Dendritic cell treated with granulocyte-macrophage colony-stimulating factor and Interleukin-4, amounts not matched to agents 40 ng/mL and 50 ng/mL, for 4 days (primary cell): ENCODE measurements at regions not wholly inside any gene's neighbourhood (a gene's known extent, or its start where the extent isn't known, plus 50 kb on each side); places are given as distances from the start of the nearest gene placed in this dataset.
A peak's percentile ranks its signal among the peaks of the same experiment; 100 is the strongest.

ENCODE experiments used
- H3K27ac Mint-ChIP-seq: one replicate; pipeline ENCODE4 v1.8.0; 2022; ENCODE audit warnings: mild to moderate bottlenecking, mixed read lengths
- H3K27me3 Mint-ChIP-seq: one replicate; pipeline ENCODE4 v1.8.0; 2022; ENCODE audit warnings: mild to moderate bottlenecking, mixed read lengths
- H3K36me3 Mint-ChIP-seq: one replicate; pipeline ENCODE4 v1.8.0; 2022; ENCODE audit warnings: low read depth, mixed read lengths
- H3K4me1 Mint-ChIP-seq: one replicate; pipeline ENCODE4 v1.8.0; 2022; ENCODE audit warnings: low read depth, mixed read lengths
- H3K4me3 Mint-ChIP-seq: one replicate; pipeline ENCODE4 v1.8.0; 2022; ENCODE audit warnings: mild to moderate bottlenecking, moderate library complexity, mixed read lengths
- H3K9me3 Mint-ChIP-seq: one replicate; pipeline ENCODE4 v1.8.0; 2022; ENCODE audit warnings: mixed read lengths
- intact Hi-C: fragments of 100-400 bp; cut with micrococcal nuclease; formaldehyde crosslinking; loops from one replicate; pipeline ENCODE4 v1.15.0; 2022

GRCh38 chr2:145124085-145124484 is 604.2 kb upstream of the ZEB2 start:
- intact Hi-C loops: no loop called here
- Mint-ChIP-seq H3K9me3 (peaks cover under 1% of the 10 kb centered on the region), H3K4me3 (no peak overlapping the region), H3K27me3 (peaks cover 4% of the 10 kb centered on the region), H3K36me3 (no peaks in the 10 kb centered on the region), H3K27ac (no peak overlapping the region), H3K4me1 (peaks cover 8% of the 10 kb centered on the region)

GRCh38 chr2:145123606-145124005 is 603.7 kb upstream of the ZEB2 start:
- Mint-ChIP-seq H3K27me3 (peaks cover 4% of the 10 kb centered on the region), H3K36me3 (no peaks in the 10 kb centered on the region), H3K4me1 (peaks cover 11% of the 10 kb centered on the region), H3K4me3 (no peak overlapping the region), H3K27ac (no peak overlapping the region), H3K9me3 (peaks cover 5% of the 10 kb centered on the region)
- intact Hi-C loops: no loop called here

- intact Hi-C loops: no loop called here
- Mint-ChIP-seq H3K27ac (peak overlapping the region; percentile 20), H3K27me3 (no peaks in the 10 kb centered on the region), H3K4me3 (no peak overlapping the region), H3K36me3 (no peaks in the 10 kb centered on the region), H3K4me1 (peaks cover 11% of the 10 kb centered on the region), H3K9me3 (peaks cover 15% of the 10 kb centered on the region)
Measured at GRCh38 chr2:145119225-145119624, 599.3 kb upstream of the ZEB2 start.

DNA sequence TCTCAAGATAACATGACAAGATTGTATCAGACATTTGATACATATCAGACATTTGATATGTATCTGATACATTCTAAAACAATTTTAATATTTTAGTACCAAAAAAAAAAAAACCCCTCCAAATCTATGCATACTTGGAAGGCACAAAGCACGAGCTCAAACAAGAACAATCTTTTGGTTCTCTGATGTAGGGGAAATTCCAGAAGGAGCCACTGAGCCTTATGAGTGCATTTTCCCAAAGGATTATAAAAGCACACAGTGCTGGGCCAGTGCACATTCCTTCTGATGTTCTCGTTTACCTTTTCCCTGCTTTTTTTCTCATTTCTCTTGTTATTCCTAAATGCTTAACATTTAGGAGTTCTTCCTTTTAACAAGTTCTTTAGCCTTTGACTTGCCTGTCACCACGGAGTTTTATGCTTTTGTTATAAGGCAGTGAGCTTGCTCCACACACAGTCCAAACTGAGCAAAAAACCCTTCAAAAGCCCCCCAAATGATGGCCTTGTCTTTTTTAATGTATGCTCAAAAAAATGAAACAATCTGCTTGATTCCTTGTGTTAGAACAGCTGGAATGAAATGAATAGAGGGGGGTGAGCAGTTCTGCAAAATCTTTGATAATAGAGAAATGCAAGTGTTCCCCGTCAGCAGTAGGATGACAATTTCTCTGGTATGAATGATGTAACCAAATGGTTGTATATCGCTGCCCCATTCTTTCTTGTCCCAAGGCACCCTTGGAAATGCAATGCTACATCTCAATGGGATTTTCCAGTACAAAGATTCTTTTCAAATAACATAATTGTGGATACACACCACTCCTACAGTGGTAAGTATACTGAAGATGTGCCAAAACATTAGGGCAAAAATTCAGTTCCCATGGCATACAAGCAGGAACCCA is 597.2 kb upstream of the ZEB2 start:
- H3K27me3 Mint-ChIP-seq: no peaks in the 10 kb centered on the region
- H3K4me3 Mint-ChIP-seq: no peak overlapping the region
- no peak overlapping the region for H3K27ac Mint-ChIP-seq
- H3K9me3 Mint-ChIP-seq: peaks cover 15% of the 10 kb centered on the region
- H3K36me3 Mint-ChIP-seq: no peaks in the 10 kb centered on the region
- H3K4me1 Mint-ChIP-seq: peaks cover 22% of the 10 kb centered on the region
- intact Hi-C loops: no loop called here

- Mint-ChIP-seq H3K4me1 (peaks cover 22% of the 10 kb centered on the region), H3K4me3 (no peak overlapping the region), H3K36me3 (no peaks in the 10 kb centered on the region), H3K9me3 (peaks cover 15% of the 10 kb centered on the region), H3K27ac (no peak overlapping the region), H3K27me3 (no peaks in the 10 kb centered on the region)
- intact Hi-C loops: no loop called here
Measured at GRCh38 chr2:145116056-145116455, 596.1 kb upstream of the ZEB2 start.

DNA sequence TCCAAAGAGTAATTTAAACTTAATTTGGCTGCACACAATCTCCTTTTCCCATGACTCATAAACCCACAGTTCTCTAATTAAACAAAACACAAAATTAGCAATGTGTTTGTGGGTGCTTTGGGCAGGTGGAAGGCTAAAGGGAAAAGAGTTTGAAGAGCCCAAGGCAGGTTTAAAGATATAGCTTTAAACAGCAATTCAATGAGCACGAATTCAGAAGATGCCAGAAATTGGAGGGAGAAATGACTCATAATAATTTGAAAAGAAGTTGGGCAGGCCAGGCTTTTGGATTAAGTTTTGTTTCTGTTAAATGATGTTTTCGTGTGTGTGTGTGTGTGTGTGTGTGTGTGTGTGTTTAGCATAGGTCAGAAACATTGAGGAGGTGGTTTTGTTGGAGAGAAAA is 594.8 kb upstream of the ZEB2 start:
- peaks cover 20% of the 10 kb centered on the region for H3K4me1 Mint-ChIP-seq
- H3K27me3 Mint-ChIP-seq: no peaks in the 10 kb centered on the region
- H3K9me3 Mint-ChIP-seq: peaks cover 15% of the 10 kb centered on the region
- no peak overlapping the region for H3K4me3 Mint-ChIP-seq
- intact Hi-C loops: no loop called here
- H3K27ac Mint-ChIP-seq: no peak overlapping the region
- no peaks in the 10 kb centered on the region for H3K36me3 Mint-ChIP-seq

DNA sequence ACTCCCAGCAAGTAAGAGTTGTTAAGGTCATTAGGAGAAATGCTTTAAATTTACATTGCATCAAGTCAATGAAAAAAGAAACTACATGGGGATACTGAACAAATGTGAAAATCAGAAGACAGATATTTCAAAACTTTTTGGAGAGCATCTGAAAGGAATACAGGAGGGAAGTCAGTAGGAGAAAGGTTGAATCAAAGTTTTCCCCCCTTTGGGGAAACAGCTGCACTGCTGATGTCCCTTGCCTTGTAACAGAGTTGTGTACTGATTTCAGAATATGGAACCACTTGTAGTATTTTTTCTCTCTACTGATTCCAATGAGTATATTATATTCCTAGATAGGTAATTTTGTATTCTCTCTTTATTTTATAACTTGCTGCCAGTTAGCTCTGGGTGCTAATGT is 592.5 kb upstream of the ZEB2 start:
- Mint-ChIP-seq H3K27me3 (no peaks in the 10 kb centered on the region), H3K4me1 (peaks cover 11% of the 10 kb centered on the region), H3K36me3 (no peaks in the 10 kb centered on the region), H3K27ac (no peak overlapping the region), H3K4me3 (no peak overlapping the region), H3K9me3 (no peaks in the 10 kb centered on the region)
- intact Hi-C loops: no loop called here

GRCh38 chr2:145110668-145111356 is 590.9 kb upstream of the ZEB2 start:
- no peaks in the 10 kb centered on the region for H3K27me3 Mint-ChIP-seq
- intact Hi-C loops: no loop called here
- no peaks in the 10 kb centered on the region for H3K36me3 Mint-ChIP-seq
- H3K9me3 Mint-ChIP-seq: no peaks in the 10 kb centered on the region
- H3K27ac Mint-ChIP-seq: no peak overlapping the region
- peaks cover 11% of the 10 kb centered on the region for H3K4me1 Mint-ChIP-seq
- no peak overlapping the region for H3K4me3 Mint-ChIP-seq

DNA sequence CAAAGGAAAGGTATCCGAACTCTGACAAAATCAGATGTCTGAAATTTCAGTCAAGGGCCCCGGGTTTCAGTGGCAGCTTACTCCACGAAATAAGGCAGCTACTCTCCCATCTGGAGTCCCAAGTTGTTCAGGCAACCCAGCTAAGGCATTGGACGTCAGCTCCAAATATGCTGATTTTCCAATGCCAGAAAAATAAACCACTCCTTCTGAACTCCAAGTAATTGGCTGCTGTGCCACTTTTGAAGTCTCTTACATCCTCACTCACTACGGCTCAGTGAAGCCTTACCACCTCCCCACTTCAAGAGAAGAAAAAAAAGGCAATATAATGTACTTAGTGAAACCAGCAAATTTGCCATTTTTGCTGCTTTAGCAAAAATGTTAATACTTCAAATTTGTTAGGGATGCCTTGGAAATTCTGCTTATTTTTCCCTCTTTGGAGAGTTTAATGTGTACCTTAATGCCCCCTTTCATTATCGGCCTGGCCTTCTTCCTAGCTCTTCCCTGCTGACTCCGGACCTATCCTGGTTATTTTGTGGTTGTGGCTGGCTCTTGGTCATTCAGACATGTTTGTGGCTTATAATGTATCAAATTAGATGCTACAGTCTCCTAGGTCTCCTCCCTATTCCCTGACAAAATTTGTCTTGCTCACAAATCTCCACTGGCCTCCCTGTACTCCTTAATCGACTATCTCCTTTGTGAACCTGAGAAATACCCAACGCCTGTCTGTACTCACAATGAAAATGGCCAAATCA is 589.2 kb upstream of the ZEB2 start:
- intact Hi-C loops: no loop called here
- H3K4me3 Mint-ChIP-seq: no peak overlapping the region
- H3K9me3 Mint-ChIP-seq: no peaks in the 10 kb centered on the region
- peaks cover 11% of the 10 kb centered on the region for H3K4me1 Mint-ChIP-seq
- H3K36me3 Mint-ChIP-seq: no peaks in the 10 kb centered on the region
- no peak overlapping the region for H3K27ac Mint-ChIP-seq
- H3K27me3 Mint-ChIP-seq: no peaks in the 10 kb centered on the region

- intact Hi-C loops: no loop called here
- no peak overlapping the region for H3K4me3 Mint-ChIP-seq
Measured at GRCh38 chr2:145108361-145108778, 588.5 kb upstream of the ZEB2 start.

GRCh38 chr2:145106293-145106692 is 586.4 kb upstream of the ZEB2 start:
- Mint-ChIP-seq H3K27me3 (no peaks in the 10 kb centered on the region), H3K4me1 (no peaks in the 10 kb centered on the region), H3K9me3 (peaks cover 5% of the 10 kb centered on the region), H3K27ac (no peak overlapping the region), H3K36me3 (no peaks in the 10 kb centered on the region), H3K4me3 (no peak overlapping the region)
- intact Hi-C loops: no loop called here

More at GRCh38 chr2:145108361-145108778, 588.5 kb upstream of the ZEB2 start:
- H3K36me3 Mint-ChIP-seq: no peaks in the 10 kb centered on the region
- H3K9me3 Mint-ChIP-seq: no peaks in the 10 kb centered on the region
- no peaks in the 10 kb centered on the region for H3K27me3 Mint-ChIP-seq
- no peak overlapping the region for H3K27ac Mint-ChIP-seq
- H3K4me1 Mint-ChIP-seq: peaks cover 4% of the 10 kb centered on the region

- no peak overlapping the region for H3K4me3 Mint-ChIP-seq
- peaks cover 13% of the 10 kb centered on the region for H3K4me1 Mint-ChIP-seq
- intact Hi-C loops: no loop called here
- peaks cover 5% of the 10 kb centered on the region for H3K9me3 Mint-ChIP-seq
- H3K27ac Mint-ChIP-seq: no peak overlapping the region
- no peaks in the 10 kb centered on the region for H3K36me3 Mint-ChIP-seq
- peaks cover 4% of the 10 kb centered on the region for H3K27me3 Mint-ChIP-seq
Measured at GRCh38 chr2:145102706-145103105, 582.8 kb upstream of the ZEB2 start.

DNA sequence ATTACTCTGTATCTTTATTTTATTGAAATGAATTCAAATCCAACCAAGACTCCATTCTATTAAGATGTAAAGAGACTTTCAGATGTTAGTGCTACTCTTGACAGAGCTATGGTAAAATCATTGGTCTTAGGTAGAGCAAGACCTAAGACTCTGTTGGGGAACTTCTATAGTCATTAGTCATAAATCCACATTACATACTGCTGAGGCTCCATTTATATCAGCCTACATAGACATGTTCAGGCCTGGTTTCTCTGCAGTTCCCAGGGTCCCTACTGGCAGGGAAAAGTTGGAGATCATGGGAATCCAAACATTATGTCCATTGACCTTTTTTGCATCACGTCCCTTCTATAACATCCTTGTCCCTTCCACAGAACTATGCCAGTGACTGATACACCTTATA is 580.4 kb upstream of the ZEB2 start:
- Mint-ChIP-seq H3K9me3 (peaks cover 6% of the 10 kb centered on the region), H3K4me1 (peaks cover 32% of the 10 kb centered on the region), H3K27ac (no peak overlapping the region), H3K4me3 (no peak overlapping the region), H3K27me3 (peaks cover 6% of the 10 kb centered on the region), H3K36me3 (no peaks in the 10 kb centered on the region)
- intact Hi-C loops: no loop called here

DNA sequence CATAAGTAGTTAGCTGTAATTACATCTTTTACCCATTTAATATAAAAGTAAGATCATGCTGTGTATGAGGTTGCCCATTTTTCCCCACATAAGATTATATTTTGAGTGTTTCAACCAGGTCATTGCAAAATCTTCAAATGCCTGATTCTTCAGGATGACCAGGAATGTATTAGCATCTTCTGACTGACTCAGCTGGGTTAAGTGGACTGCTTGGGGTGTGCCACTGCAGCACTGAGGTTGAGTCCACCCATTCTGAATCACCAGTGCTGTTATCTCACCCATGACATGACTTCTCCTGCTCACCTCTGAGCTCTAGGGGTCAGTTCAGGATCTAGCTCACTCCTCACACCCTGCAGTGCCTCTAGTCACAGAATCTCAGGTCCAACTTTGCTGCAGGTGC is 576.7 kb upstream of the ZEB2 start:
- no peaks in the 10 kb centered on the region for H3K36me3 Mint-ChIP-seq
- peaks cover 9% of the 10 kb centered on the region for H3K9me3 Mint-ChIP-seq
- H3K27me3 Mint-ChIP-seq: peaks cover 6% of the 10 kb centered on the region
- H3K27ac Mint-ChIP-seq: peak overlapping the region; percentile 10
- intact Hi-C loops: no loop called here
- H3K4me1 Mint-ChIP-seq: peaks cover 37% of the 10 kb centered on the region
- no peak overlapping the region for H3K4me3 Mint-ChIP-seq
